ENCODE measurements at regions not wholly inside any gene's neighbourhood (a gene's known extent, or its start where the extent isn't known, plus 50 kb on each side); places are given as distances from the start of the nearest gene placed in this dataset.
"Not testable (repeated sequence)": the region's sequence is repeated elsewhere in the genome, so short reads cannot be mapped to it uniquely, and the experiment has no call there.

- no peak for DNase-seq (ENCODE audit: low read depth)
Measured at GRCh38 chr4:141459020-141459419, 177.4 kb upstream of the IL15 start.

GRCh38 chr4:141462361-141462760 is 174.0 kb upstream of the IL15 start:
- no peak for DNase-seq (ENCODE audit: low read depth)

- no peak for DNase-seq (ENCODE audit: low read depth)
Measured at GRCh38 chr4:141463678-141464077, 172.7 kb upstream of the IL15 start.

- no peak for DNase-seq (ENCODE audit: low read depth)
Measured at GRCh38 chr4:141464366-141464765, 172.0 kb upstream of the IL15 start.

GRCh38 chr4:141465171-141465570 is 171.2 kb upstream of the IL15 start:
- DNase-seq (ENCODE audit: low read depth): no peak

DNA sequence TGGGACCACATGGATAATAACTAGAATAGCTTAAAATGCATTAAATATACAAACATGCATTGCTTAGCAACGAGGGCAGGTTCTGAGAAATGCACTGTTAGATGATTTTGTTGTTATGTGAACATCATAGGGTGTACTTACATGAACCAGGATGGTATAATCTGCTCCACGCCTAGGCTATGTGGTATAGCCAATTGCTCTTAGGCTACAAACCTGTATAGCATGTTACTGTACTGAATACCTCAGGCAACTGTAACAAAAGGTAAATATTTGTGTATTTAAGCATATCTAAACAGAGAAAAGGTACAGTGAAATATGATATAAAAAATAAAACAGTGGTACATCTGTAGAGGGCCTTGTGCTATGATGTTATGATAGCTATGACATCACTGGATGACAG is 169.2 kb upstream of the IL15 start:
- no peak for DNase-seq (ENCODE audit: low read depth)

- no peak for DNase-seq (ENCODE audit: low read depth)
Measured at GRCh38 chr4:141469392-141469791, 167.0 kb upstream of the IL15 start.

DNA sequence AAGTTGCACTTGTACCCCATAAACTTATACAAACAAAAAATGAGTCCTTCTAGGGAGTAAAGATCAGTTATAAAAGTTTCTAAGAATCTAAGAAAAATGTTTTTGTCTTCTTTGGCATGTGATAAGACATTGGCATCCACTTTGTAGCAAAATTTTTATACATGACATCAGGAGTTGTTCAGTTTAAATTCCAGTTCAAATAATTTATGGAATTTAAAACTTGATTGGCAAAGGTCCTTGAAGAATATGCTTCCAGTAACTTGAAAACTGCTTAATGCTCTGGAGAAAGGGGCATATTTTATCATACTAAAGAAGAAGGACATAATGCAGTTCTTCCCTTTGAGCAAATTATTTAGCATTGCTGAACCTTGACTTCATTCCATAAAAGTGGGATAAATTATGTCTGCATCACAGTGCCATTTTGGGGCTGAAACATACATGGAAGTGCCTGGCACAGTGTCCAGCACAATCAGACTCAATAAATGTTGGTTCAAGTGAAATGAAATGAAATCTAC is 163.3 kb upstream of the IL15 start:
- no peak for DNase-seq (ENCODE audit: low read depth)

GRCh38 chr4:141473952-141474351 is 162.4 kb upstream of the IL15 start:
- no peak for DNase-seq (ENCODE audit: low read depth)

DNA sequence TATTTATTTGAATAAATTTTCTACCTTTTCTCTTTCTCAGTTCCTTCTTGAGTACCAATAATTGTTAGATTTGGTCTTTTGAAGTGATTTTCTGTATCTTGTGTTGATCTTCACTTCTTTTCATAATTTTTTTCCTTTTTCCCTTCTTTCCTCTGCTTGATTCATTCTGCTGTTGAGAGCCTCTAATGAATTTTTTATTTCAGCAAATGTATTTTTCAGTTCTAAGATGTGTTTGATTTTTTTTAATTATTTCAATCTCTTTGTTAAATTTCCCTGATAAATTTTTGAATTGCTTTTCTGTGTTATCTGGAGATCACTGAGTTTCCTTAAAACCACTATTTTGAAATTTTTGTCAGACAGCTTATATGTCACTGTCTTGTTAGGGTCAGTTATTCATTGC is 155.4 kb upstream of the IL15 start:
- no peak for DNase-seq (ENCODE audit: low read depth)

DNA sequence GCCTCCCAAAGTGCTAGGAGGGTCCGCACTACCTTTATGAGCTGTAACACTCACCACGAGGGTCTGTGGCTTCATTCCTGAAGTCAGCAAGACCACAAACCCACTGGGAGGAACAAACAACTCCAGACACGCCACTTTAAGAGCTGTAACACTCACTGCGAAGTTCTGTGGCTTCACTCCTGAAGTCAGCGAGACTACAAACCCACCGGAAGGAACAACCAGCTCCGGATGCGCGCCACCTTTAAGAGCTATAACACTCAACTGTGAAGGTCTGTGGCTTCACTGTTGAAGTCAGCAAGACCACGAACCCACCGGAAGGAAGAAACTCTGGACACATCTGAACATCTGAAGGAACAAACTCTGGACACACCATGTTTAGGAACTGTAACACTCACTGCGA is 152.1 kb upstream of the IL15 start:
- not testable (repeated sequence) for DNase-seq (ENCODE audit: low read depth)

GRCh38 chr4:141486375-141486997 is 149.9 kb upstream of the IL15 start:
- no peak for DNase-seq (ENCODE audit: low read depth)

- no peak for DNase-seq (ENCODE audit: low read depth)
Measured at GRCh38 chr4:141497627-141498026, 138.8 kb upstream of the IL15 start.

- no peak for DNase-seq (ENCODE audit: low read depth)
Measured at GRCh38 chr4:141499261-141499853, 137.0 kb upstream of the IL15 start.

GRCh38 chr4:141501395-141501794 is 135.0 kb upstream of the IL15 start:
- no peak for DNase-seq (ENCODE audit: low read depth)

DNA sequence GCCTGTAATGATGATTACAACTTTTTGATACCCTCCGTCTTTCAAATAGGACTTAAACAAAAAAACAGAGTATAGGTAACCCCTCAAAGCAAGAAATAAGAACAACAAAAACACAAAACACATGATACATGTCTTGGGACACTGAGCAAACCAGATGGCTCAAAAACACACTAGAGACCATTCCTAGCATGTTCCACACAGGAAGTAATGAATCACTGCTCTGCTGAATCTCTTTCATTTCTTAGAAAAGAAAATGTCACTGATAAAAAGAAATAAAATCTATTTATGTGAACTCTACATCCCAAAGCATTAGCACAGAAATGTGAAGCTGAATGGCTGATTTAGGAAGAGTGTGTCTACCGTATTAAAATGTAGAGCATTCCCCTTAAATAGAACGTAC is 134.5 kb upstream of the IL15 start:
- no peak for DNase-seq (ENCODE audit: low read depth)

- no peak for DNase-seq (ENCODE audit: low read depth)
Measured at GRCh38 chr4:141502755-141503154, 133.6 kb upstream of the IL15 start.

DNA sequence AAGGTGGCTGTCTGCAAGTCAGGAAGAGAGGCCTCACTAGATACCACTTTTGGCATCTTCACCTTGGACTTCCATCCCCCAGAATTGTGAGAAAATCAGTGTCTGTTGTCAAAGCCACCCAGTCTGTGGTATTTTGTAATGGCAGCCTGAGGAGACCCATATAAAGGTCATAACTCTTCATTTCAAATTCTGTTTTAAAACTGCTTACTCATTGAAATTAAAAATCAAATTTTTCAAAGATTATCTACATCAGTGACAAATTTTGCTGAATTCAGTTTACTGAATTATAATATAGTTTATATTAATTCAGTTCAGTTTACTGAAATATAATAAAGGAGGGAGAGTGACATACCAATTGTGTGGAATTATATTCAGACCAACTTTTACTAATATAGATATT is 133.1 kb upstream of the IL15 start:
- DNase-seq (ENCODE audit: low read depth): no peak

DNA sequence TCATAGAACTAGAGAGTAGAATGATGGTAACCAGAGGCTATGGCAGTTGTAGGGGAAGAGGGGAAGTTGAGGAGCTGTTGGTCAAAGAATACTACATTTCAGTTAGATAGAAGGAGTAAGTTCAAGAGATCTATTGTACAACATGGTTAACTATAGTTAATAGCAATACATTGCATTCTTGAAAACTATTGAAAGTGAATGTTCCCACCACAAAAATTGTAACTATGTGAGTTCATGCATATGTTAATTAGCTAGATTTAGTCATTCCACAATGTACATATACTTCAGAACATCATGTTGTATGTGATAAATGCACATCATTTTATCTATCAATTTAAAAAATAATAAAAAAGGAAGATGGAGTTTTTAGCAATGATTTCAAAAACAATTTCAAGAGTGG is 125.3 kb upstream of the IL15 start:
- DNase-seq (ENCODE audit: low read depth): no peak

DNA sequence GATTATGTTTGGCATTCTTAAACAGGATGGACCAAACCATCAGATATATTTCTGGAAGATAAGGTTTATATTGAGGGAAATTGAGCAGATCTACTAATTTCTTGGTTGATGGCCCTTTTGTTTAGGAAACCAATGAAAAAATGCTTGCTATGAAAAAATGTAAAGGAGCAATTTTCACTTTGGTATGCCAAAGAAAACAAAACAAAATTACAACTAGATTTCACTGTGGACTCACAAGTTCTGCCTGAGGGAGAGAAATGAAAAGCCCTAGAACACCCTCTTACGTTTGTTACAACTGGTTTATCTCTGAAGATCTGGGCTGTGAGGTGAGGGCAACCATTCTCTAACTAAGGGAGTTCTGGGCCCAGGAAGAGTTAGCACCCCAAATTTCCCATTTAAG is 122.5 kb upstream of the IL15 start:
- no peak for DNase-seq (ENCODE audit: low read depth)

GRCh38 chr4:141518222-141518621 is 118.2 kb upstream of the IL15 start:
- no peak for DNase-seq (ENCODE audit: low read depth)

- DNase-seq (ENCODE audit: low read depth): no peak
Measured at GRCh38 chr4:141524116-141524515, 112.3 kb upstream of the IL15 start.

DNA sequence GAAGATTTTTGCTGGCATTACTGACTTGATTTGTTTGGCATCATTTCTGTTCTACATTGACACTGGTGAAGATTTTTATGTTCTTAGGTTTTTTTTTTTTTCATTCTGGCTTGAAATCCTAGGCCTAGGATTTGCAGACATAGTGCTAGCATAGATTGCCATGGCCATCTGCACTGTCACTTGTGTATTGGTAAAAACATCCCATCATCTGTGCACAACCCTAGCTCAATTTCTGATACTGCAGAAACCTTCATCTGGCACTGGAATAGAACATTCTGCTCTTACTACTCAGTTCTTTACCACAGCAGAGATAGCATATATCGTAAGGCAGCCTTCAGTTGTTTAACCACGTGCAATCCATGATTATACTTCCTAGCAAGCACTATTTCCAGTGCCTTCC is 111.5 kb upstream of the IL15 start:
- no peak for DNase-seq (ENCODE audit: low read depth)

GRCh38 chr4:141530627-141531026 is 105.8 kb upstream of the IL15 start:
- DNase-seq (ENCODE audit: low read depth): no peak
